ENCODE measurements at regions not wholly inside any gene's neighbourhood (a gene's known extent, or its start where the extent isn't known, plus 50 kb on each side); places are given as distances from the start of the nearest gene placed in this dataset.

GRCh38 chr3:124607163-124607562 is 123.1 kb upstream of the UMPS start:
- TF ChIP-seq, protein P1, sequence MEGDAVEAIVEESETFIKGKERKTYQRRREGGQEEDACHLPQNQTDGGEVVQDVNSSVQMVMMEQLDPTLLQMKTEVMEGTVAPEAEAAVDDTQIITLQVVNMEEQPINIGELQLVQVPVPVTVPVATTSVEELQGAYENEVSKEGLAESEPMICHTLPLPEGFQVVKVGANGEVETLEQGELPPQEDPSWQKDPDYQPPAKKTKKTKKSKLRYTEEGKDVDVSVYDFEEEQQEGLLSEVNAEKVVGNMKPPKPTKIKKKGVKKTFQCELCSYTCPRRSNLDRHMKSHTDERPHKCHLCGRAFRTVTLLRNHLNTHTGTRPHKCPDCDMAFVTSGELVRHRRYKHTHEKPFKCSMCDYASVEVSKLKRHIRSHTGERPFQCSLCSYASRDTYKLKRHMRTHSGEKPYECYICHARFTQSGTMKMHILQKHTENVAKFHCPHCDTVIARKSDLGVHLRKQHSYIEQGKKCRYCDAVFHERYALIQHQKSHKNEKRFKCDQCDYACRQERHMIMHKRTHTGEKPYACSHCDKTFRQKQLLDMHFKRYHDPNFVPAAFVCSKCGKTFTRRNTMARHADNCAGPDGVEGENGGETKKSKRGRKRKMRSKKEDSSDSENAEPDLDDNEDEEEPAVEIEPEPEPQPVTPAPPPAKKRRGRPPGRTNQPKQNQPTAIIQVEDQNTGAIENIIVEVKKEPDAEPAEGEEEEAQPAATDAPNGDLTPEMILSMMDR (IDR thresholded peaks at IDR 0.05; ENCODE audit: low read depth, low read length, missing control alignments) = no peak
- no peak overlapping the region for H3K4me3 ChIP-seq (replicated peaks; ENCODE audit: low read depth, low read length)
- DNase-seq (ENCODE audit: extremely low read depth, low read depth) = no peak

DNA sequence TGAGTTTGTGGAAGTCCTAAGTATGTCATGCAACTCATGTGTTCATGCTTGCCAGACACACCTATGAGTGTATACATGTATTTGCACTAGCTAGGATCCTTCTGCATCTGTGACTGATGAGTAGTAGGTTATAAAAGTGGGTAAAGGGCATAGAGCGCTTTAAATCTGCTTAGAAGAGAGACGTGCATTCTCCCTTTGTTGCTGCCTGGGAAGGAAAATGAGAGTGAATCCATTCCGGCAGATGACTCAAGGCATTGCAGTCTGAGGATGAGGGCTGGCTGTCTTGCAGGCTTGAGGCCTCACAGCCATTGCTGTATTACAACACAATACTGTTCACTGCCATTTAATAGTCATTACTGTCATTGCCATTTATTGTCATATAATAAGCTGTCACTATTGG is 120.8 kb upstream of the UMPS start:
- no peak overlapping the region for H3K4me3 ChIP-seq (replicated peaks; ENCODE audit: low read depth, low read length)
- TF ChIP-seq, protein P1 (IDR thresholded peaks at IDR 0.05; ENCODE audit: low read depth, low read length, missing control alignments) = no peak
- no peak for DNase-seq (ENCODE audit: extremely low read depth, low read depth)

- DNase-seq (ENCODE audit: extremely low read depth, low read depth) = no peak
- no peak overlapping the region for H3K4me3 ChIP-seq (replicated peaks; ENCODE audit: low read depth, low read length)
- TF ChIP-seq, protein P1 (IDR thresholded peaks at IDR 0.05; ENCODE audit: low read depth, low read length, missing control alignments) = no peak
These were observed 120.1 kb upstream of the UMPS start for GRCh38 chr3:124610130-124610529.

GRCh38 chr3:124611520-124611919 is 118.7 kb upstream of the UMPS start:
- TF ChIP-seq, protein P1 (IDR thresholded peaks at IDR 0.05; ENCODE audit: low read depth, low read length, missing control alignments) = no peak
- no peak overlapping the region for H3K4me3 ChIP-seq (replicated peaks; ENCODE audit: low read depth, low read length)
- DNase-seq (ENCODE audit: extremely low read depth, low read depth) = no peak

- H3K4me3 ChIP-seq (replicated peaks; ENCODE audit: low read depth, low read length) = no peak overlapping the region
- TF ChIP-seq, protein P1 (IDR thresholded peaks at IDR 0.05; ENCODE audit: low read depth, low read length, missing control alignments) = no peak
- no peak for DNase-seq (ENCODE audit: extremely low read depth, low read depth)
These were observed 114.2 kb upstream of the UMPS start for GRCh38 chr3:124615896-124616543.

DNA sequence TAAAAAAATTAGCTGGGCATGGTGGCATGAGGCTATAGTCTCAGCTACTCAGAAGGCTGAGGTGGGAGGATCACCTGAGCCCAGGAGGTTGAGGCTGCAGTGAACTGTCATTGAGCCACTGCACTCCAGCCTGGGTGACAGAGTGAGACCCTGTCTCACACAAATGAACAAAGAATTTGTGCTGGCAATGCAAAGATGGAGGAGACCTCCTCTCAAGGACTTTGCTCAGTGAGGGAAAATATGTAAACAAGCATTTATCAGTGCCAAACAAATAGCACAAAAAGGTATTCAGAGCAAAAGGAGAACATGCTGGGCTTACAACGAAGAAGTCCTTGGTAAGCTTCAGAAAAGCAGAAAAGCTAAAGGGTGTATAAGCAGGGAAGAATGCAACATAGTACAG is 113.1 kb upstream of the UMPS start:
- TF ChIP-seq, protein P1 (IDR thresholded peaks at IDR 0.05; ENCODE audit: low read depth, low read length, missing control alignments) = no peak
- DNase-seq (ENCODE audit: extremely low read depth, low read depth) = no peak

More for the DNA sequence above, 113.1 kb upstream of the UMPS start:
- no peak overlapping the region for H3K4me3 ChIP-seq (replicated peaks; ENCODE audit: low read depth, low read length)

All from HFF-Myc (cell line).